GM12878 (cell line): ENCODE measurements at regions not wholly inside any gene's neighbourhood (a gene's known extent, or its start where the extent isn't known, plus 50 kb on each side); places are given as distances from the start of the nearest gene placed in this dataset.

Source experiments
- ATAC-seq: fragments of 200-7000 bp; cut with Tn5 transposase; 3 replicates; pipeline ENCODE4 v1.9.1; 2020; ENCODE audit warnings: mild to moderate bottlenecking, moderate library complexity
- BruUV-seq: library from RNA; stranded (reverse); fragments of 400-500 nt; replicated peaks from 2 replicates; lab custom pipeline; 2021; lab: Mats Ljungman, UMichigan
- CTCF ChIA-PET: fragments of 300-600 bp; sonication (Branson Sonifier 250); formaldehyde crosslinking; extraction: SDS; loops from one replicate; lab custom pipeline; 2021; ENCODE audit warnings: inconsistent platforms; lab: Yijun Ruan, JAX
- POLR2A ChIA-PET: fragments of 350-600 bp; formaldehyde crosslinking; extraction: SDS; loops from one replicate; lab custom pipeline; 2021; ENCODE audit warnings: inconsistent platforms; lab: Charles Lee
- RAD21 ChIA-PET: fragments of 300-600 bp; sonication (Branson Sonifier 250); formaldehyde crosslinking; loops from one replicate; lab custom pipeline; 2023; ENCODE audit warnings: antibody characterized with exemption; ENCODE audit not compliant: unreplicated experiment; lab: Charles Lee
- SMC1A ChIA-PET: fragments of 300-600 bp; sonication (Branson Sonifier 250); formaldehyde crosslinking; loops from one replicate; lab custom pipeline; 2023; ENCODE audit not compliant: unreplicated experiment, uncharacterized antibody; lab: Charles Lee
- DNase-seq: peaks from one replicate; pipeline ENCODE4 v3.0.0-alpha.2; 2011; ENCODE audit warnings: low read depth, low spot score
- FAIRE-seq: peaks from 3 replicates; lab custom pipeline; 2011; peaks lifted over from hg19 to GRCh38; lab: Jason Lieb, UNC
- H2AFZ ChIP-seq: 2 replicates; pipeline ENCODE4 v1.6.0; 2011; ENCODE audit warnings: low read depth, low read length, control low read depth; ENCODE audit not compliant: control insufficient read depth
- H3K27ac ChIP-seq: 2 replicates; pipeline ENCODE4 v1.5.1; 2011; ENCODE audit warnings: control low read depth; ENCODE audit not compliant: control insufficient read depth, insufficient read depth
- H3K27me3 ChIP-seq, 2 experiments: replicated peaks in 1 of 2; 2 replicates each; pipeline versions ENCODE4 v1.6.0 to v1.6.1; 2011; ENCODE audit warnings: low read length in 1 of 2; ENCODE audit not compliant: control insufficient read depth in 2 of 2, insufficient read depth in 2 of 2
- H3K36me3 ChIP-seq, 2 experiments: 2 replicates each; pipeline ENCODE4 v1.5.1; 2011; ENCODE audit warnings: low read length in 1 of 2; ENCODE audit not compliant: control insufficient read depth in 2 of 2, insufficient read depth in 2 of 2
- H3K4me1 ChIP-seq: 2 replicates; pipeline ENCODE4 v1.6.1; 2011; ENCODE audit warnings: mild to moderate bottlenecking, low read length, moderate library complexity, mixed read lengths; ENCODE audit not compliant: control insufficient read depth, insufficient read depth
- H3K4me2 ChIP-seq: 2 replicates; pipeline ENCODE4 v1.6.0; 2011; ENCODE audit warnings: control low read depth; ENCODE audit not compliant: control insufficient read depth, insufficient read depth
- H3K4me3 ChIP-seq: fragments of 200-600 bp; sonication (generic); 2 replicates; pipeline ENCODE4 v1.5.1; 2016
- H3K79me2 ChIP-seq: 2 replicates; pipeline ENCODE4 v1.6.0; 2011; ENCODE audit warnings: low read length; ENCODE audit not compliant: control insufficient read depth, insufficient read depth
- H3K9ac ChIP-seq: 2 replicates; pipeline ENCODE4 v1.8.0; 2011; ENCODE audit warnings: low read length, control low read depth, mixed read lengths; ENCODE audit not compliant: control insufficient read depth, insufficient read depth
- H3K9me3 ChIP-seq: replicated peaks from 3 replicates; pipeline ENCODE4 v1.5.1; 2011; ENCODE audit warnings: mild to moderate bottlenecking, low read length; ENCODE audit not compliant: control insufficient read depth, insufficient read depth
- H4K20me1 ChIP-seq: 2 replicates; pipeline ENCODE4 v1.6.0; 2011; ENCODE audit not compliant: control insufficient read depth, insufficient read depth
- ASH2L ChIP-seq: fragments of 300-600, 200-600 bp; sonication (generic); IDR thresholded peaks from 2 replicates; pipeline ENCODE4 v1.6.1; 2017; ENCODE audit warnings: low read depth, mild to moderate bottlenecking, borderline replicate concordance
- CBFB ChIP-seq: IDR thresholded peaks from 2 replicates; pipeline ENCODE4 v1.6.1; 2016; ENCODE audit warnings: antibody characterized with exemption, low read depth
- CHD2 ChIP-seq: IDR thresholded peaks from 2 replicates; pipeline ENCODE4 v1.6.1; 2011; ENCODE audit warnings: low read depth, low read length, improper control_type of control experiment, borderline replicate concordance
- EGR1 ChIP-seq, 2 experiments: IDR thresholded peaks; 1 replicate in 1 of 2; 2 replicates in 1 of 2; pipeline ENCODE4 v1.6.1; 2011 to 2012; ENCODE audit warnings: low read depth in 2 of 2, low read length in 2 of 2, borderline replicate concordance in 1 of 2, mild to moderate bottlenecking in 1 of 2, moderate library complexity in 1 of 2
- KDM1A ChIP-seq: fragments of 200-600 bp; sonication (generic); IDR thresholded peaks from 2 replicates; pipeline ENCODE4 v1.6.1; 2016; ENCODE audit warnings: borderline replicate concordance
- POLR2AphosphoS5 ChIP-seq: IDR thresholded peaks from 2 replicates; pipeline ENCODE4 v1.6.1; 2011; ENCODE audit warnings: mild to moderate bottlenecking, low read length, inconsistent platforms
- RAD51 ChIP-seq: fragments of 450-650 bp; IDR thresholded peaks from 2 replicates; pipeline ENCODE4 v1.6.1; 2016; ENCODE audit warnings: moderate library complexity, mild to moderate bottlenecking, inconsistent platforms
- RCOR1 ChIP-seq: conservative IDR thresholded peaks from 2 replicates; pipeline ENCODE4 v1.6.1; 2012; ENCODE audit warnings: low read depth, low read length, improper control_type of control experiment
- RUNX3 ChIP-seq: IDR thresholded peaks from 2 replicates; pipeline ENCODE4 v1.6.1; 2012; ENCODE audit warnings: low read length, inconsistent platforms
- SPI1 ChIP-seq: IDR thresholded peaks from 2 replicates; pipeline ENCODE4 v1.6.1; 2011; ENCODE audit warnings: low read depth, mild to moderate bottlenecking, low read length, moderate library complexity, borderline replicate concordance; ENCODE audit not compliant: insufficient read depth
- TAF1 ChIP-seq: IDR thresholded peaks from 2 replicates; pipeline ENCODE4 v1.6.1; 2011; ENCODE audit warnings: mild to moderate bottlenecking, low read depth, low read length, borderline replicate concordance
- WRNIP1 ChIP-seq: IDR thresholded peaks from 2 replicates; pipeline ENCODE4 v1.6.1; 2011; ENCODE audit warnings: low read depth, low read length, improper control_type of control experiment, borderline replicate concordance
- ZNF217 ChIP-seq: fragments of 450-650 bp; IDR thresholded peaks from 2 replicates; pipeline ENCODE4 v1.6.1; 2017; ENCODE audit warnings: antibody characterized with exemption, mild to moderate bottlenecking
- ZNF24 ChIP-seq: fragments of 450-650 bp; IDR thresholded peaks from 2 replicates; pipeline ENCODE4 v1.6.1; 2017; ENCODE audit warnings: antibody characterized with exemption, mild to moderate bottlenecking
- WGBS: methylation state at CpG from one replicate; pipeline ENCODE4 v1.1.6; 2016; ENCODE audit warnings: low lambda C conversion rate; ENCODE audit not compliant: insufficient replicate concordance, insufficient coverage; ENCODE audit errors: missing lambda C conversion rate; 5-methylcytosine and 5-hydroxymethylcytosine counted together
- in situ Hi-C: fragments of 300-500 bp; cut with MboI; formaldehyde crosslinking; loops from 9 replicates; pipeline ENCODE4 v1.14.3; 2018; ENCODE audit warnings: mixed read lengths
- intact Hi-C: fragments of 100-400 bp; cut with micrococcal nuclease; formaldehyde crosslinking; loops from one replicate; pipeline ENCODE4 v1.14.2; 2022; ENCODE audit not compliant: unreplicated experiment
- TF ChIP-seq, protein P1 (sequence below): fragments of 150-350 bp; IDR thresholded peaks from 2 replicates; pipeline ENCODE4 v1.6.1; 2016; ENCODE audit warnings: low read depth, low read length
- TF ChIP-seq, protein P2 (sequence below): IDR thresholded peaks from 2 replicates; pipeline ENCODE4 v1.6.1; 2012; ENCODE audit warnings: low read depth, low read length, improper control_type of control experiment

- TF ChIP-seq, protein P1, sequence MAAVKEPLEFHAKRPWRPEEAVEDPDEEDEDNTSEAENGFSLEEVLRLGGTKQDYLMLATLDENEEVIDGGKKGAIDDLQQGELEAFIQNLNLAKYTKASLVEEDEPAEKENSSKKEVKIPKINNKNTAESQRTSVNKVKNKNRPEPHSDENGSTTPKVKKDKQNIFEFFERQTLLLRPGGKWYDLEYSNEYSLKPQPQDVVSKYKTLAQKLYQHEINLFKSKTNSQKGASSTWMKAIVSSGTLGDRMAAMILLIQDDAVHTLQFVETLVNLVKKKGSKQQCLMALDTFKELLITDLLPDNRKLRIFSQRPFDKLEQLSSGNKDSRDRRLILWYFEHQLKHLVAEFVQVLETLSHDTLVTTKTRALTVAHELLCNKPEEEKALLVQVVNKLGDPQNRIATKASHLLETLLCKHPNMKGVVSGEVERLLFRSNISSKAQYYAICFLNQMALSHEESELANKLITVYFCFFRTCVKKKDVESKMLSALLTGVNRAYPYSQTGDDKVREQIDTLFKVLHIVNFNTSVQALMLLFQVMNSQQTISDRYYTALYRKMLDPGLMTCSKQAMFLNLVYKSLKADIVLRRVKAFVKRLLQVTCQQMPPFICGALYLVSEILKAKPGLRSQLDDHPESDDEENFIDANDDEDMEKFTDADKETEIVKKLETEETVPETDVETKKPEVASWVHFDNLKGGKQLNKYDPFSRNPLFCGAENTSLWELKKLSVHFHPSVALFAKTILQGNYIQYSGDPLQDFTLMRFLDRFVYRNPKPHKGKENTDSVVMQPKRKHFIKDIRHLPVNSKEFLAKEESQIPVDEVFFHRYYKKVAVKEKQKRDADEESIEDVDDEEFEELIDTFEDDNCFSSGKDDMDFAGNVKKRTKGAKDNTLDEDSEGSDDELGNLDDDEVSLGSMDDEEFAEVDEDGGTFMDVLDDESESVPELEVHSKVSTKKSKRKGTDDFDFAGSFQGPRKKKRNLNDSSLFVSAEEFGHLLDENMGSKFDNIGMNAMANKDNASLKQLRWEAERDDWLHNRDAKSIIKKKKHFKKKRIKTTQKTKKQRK: no peak
- no peak for TF ChIP-seq RCOR1
- TF ChIP-seq CHD2: no peak
- no peak for TF ChIP-seq WRNIP1
- TF ChIP-seq POLR2AphosphoS5: no peak
Observed at GRCh38 chr5:96506376-96506775, 73.3 kb upstream of the PCSK1 start (continued).

- FAIRE-seq: no peak
- WGBS: 54% methylated on average over 7 of the region's 7 CpGs
Observed at GRCh38 chr5:96506866-96507527, 73.9 kb upstream of the PCSK1 start.

More at GRCh38 chr5:96506866-96507527, 73.9 kb upstream of the PCSK1 start:
- H4K20me1 ChIP-seq: no peaks in the 10 kb centered on the region; the same call in 1 of the 2 replicates
- TF ChIP-seq KDM1A (no peak), RUNX3 (no peak), RAD51 (no peak), ASH2L (no peak), EGR1 (IDR thresholded peaks at IDR 0.05; ENCODE audit: borderline replicate concordance in 1 of 2, low read depth in 2 of 2, low read length in 2 of 2) (no peak), ZNF24 (no peak), TAF1 (no peak), CBFB (no peak), ZNF217 (no peak), SPI1 (no peak)
- TF ChIP-seq, protein P2, sequence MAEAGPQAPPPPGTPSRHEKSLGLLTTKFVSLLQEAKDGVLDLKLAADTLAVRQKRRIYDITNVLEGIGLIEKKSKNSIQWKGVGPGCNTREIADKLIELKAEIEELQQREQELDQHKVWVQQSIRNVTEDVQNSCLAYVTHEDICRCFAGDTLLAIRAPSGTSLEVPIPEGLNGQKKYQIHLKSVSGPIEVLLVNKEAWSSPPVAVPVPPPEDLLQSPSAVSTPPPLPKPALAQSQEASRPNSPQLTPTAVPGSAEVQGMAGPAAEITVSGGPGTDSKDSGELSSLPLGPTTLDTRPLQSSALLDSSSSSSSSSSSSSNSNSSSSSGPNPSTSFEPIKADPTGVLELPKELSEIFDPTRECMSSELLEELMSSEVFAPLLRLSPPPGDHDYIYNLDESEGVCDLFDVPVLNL: no peak
- SMC1A ChIA-PET: no interaction called here
- intact Hi-C loops: no loop called here
- no peak overlapping the region for H3K4me2 ChIP-seq
- no peak overlapping the region for H3K9ac ChIP-seq
- no peaks in the 10 kb centered on the region for H3K27me3 ChIP-seq
- H3K27ac ChIP-seq: no peak overlapping the region
- H2AFZ ChIP-seq: no peak overlapping the region
- no peak for ATAC-seq
- CTCF ChIA-PET: no interaction called here
- H3K4me1 ChIP-seq: no peaks in the 10 kb centered on the region
- H3K4me3 ChIP-seq: no peak overlapping the region
- no peaks in the 10 kb centered on the region for H3K9me3 ChIP-seq
- no TSS peak for BruUV-seq
- no peaks in the 10 kb centered on the region for H3K36me3 ChIP-seq
- in situ Hi-C loops: no loop called here
- no peaks in the 10 kb centered on the region for H3K79me2 ChIP-seq
- DNase-seq: no peak
- POLR2A ChIA-PET: no interaction called here
- RAD21 ChIA-PET: no interaction called here
